ENCODE measurements at regions not wholly inside any gene's neighbourhood (a gene's known extent, or its start where the extent isn't known, plus 50 kb on each side); places are given as distances from the start of the nearest gene placed in this dataset.

DNA sequence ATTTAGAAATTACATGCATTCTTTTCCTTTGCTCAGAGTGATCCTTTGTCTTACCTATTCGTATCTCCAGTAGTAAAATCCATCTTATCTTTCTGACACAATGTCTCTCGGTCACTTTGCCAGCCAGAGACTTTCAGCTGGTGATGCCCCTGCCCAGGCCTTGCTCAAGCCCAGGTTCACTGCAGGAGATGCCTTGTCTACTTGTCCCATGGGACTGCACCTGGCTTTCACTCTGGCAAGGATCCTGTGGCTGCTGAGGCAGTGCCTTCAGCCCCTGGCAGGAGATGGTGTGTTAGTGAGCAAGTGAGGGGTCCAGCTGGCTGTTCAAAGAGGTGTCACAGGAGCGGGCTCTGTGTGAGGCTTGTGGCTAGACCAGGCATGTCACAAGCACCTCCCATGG is 1268.9 kb downstream of the OTOL1 start:
- no peak overlapping the region for H3K4me3 ChIP-seq (ENCODE audit: low read depth, low read length)
- no peak for DNase-seq (ENCODE audit: low read depth, low spot score)
- TF ChIP-seq, protein P1, sequence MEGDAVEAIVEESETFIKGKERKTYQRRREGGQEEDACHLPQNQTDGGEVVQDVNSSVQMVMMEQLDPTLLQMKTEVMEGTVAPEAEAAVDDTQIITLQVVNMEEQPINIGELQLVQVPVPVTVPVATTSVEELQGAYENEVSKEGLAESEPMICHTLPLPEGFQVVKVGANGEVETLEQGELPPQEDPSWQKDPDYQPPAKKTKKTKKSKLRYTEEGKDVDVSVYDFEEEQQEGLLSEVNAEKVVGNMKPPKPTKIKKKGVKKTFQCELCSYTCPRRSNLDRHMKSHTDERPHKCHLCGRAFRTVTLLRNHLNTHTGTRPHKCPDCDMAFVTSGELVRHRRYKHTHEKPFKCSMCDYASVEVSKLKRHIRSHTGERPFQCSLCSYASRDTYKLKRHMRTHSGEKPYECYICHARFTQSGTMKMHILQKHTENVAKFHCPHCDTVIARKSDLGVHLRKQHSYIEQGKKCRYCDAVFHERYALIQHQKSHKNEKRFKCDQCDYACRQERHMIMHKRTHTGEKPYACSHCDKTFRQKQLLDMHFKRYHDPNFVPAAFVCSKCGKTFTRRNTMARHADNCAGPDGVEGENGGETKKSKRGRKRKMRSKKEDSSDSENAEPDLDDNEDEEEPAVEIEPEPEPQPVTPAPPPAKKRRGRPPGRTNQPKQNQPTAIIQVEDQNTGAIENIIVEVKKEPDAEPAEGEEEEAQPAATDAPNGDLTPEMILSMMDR (IDR thresholded peaks at IDR 0.05; ENCODE audit: low read depth, low read length) = no peak
- in situ Hi-C loops (cut with HindIII; ENCODE audit: low sequenced_read_pairs) = no loop called here

GRCh38 chr3:162769564-162769963 is 1273.0 kb downstream of the OTOL1 start:
- TF ChIP-seq, protein P1 (IDR thresholded peaks at IDR 0.05; ENCODE audit: low read depth, low read length) = no peak
- DNase-seq (ENCODE audit: low read depth, low spot score) = no peak
- in situ Hi-C loops (cut with HindIII; ENCODE audit: low sequenced_read_pairs) = no loop called here
- H3K4me3 ChIP-seq (ENCODE audit: low read depth, low read length) = no peak overlapping the region

GRCh38 chr3:162770551-162770950 is 1273.9 kb downstream of the OTOL1 start:
- TF ChIP-seq, protein P1 (IDR thresholded peaks at IDR 0.05; ENCODE audit: low read depth, low read length) = no peak
- no peak for DNase-seq (ENCODE audit: low read depth, low spot score)
- in situ Hi-C loops (cut with HindIII; ENCODE audit: low sequenced_read_pairs) = no loop called here
- no peak overlapping the region for H3K4me3 ChIP-seq (ENCODE audit: low read depth, low read length)

DNA sequence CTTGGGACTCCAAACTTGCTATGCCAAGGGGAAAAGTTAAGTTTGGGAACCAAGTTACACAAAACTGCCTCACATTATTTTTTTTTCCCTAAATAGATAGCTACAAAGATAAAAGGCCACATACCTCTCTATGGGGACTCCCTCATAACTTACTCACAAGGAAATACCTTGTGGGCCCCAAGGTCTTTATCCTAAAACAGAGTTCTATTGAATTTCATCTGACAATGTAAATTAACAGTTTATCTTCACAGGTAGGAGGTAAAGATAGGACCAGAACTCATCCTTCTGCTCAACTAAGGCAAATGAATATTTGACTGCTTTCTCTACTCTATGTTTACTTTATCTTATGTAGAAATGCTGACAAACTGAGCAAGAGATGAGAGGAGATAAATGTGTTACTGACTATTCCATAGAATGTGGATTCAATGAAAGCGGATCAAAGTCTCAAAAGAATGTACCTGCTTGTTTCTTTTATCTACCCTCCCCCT is 1278.0 kb downstream of the OTOL1 start:
- TF ChIP-seq, protein P1 (IDR thresholded peaks at IDR 0.05; ENCODE audit: low read depth, low read length) = no peak
- in situ Hi-C loops (cut with HindIII; ENCODE audit: low sequenced_read_pairs) = no loop called here
- DNase-seq (ENCODE audit: low read depth, low spot score) = no peak
- no peak overlapping the region for H3K4me3 ChIP-seq (ENCODE audit: low read depth, low read length)

DNA sequence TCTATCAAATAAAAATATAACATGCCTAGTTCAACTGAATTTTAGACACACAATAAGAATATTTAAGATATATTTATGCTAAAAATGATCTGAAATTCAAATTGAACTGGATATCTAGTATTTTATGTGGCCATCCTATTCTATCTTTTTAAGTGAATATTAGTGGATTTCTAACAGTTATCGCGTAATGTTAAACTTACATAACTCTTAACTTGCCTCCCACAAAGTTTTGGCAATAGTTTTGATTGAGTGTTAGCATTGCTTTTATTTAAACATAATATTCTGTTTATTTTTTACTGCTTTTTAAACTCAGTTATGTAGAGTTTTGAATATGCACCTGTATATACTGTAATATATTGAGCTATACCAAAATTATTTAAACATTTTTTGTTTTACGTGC is 1279.5 kb downstream of the OTOL1 start:
- no peak overlapping the region for H3K4me3 ChIP-seq (ENCODE audit: low read depth, low read length)
- TF ChIP-seq, protein P1 (IDR thresholded peaks at IDR 0.05; ENCODE audit: low read depth, low read length) = no peak
- DNase-seq (ENCODE audit: low read depth, low spot score) = no peak
- in situ Hi-C loops (cut with HindIII; ENCODE audit: low sequenced_read_pairs) = no loop called here

- in situ Hi-C loops (cut with HindIII; ENCODE audit: low sequenced_read_pairs) = no loop called here
- no peak overlapping the region for H3K4me3 ChIP-seq (ENCODE audit: low read depth, low read length)
- TF ChIP-seq, protein P1 (IDR thresholded peaks at IDR 0.05; ENCODE audit: low read depth, low read length) = no peak
- no peak for DNase-seq (ENCODE audit: low read depth, low spot score)
Observed at GRCh38 chr3:162777118-162777517, 1280.5 kb downstream of the OTOL1 start.

DNA sequence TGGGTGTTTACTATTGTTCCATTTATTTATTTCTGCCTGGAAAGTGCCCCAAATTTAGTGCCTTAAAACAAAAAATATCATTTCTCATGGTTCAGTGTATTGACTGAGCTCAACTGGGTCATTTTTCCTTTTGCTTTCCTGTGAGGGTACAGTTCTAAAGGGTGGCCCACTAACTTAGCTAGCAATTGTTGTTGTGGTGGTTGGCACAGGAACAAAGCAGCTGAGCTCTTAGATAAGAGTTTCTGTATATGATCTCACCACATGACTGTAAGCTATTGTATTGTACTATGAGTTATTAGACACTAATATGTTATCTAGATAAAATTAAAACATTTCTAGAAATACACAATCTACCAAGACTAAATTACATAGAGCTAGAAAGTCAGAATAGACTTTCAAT is 1283.7 kb downstream of the OTOL1 start:
- DNase-seq (ENCODE audit: low read depth, low spot score) = no peak
- TF ChIP-seq, protein P1 (IDR thresholded peaks at IDR 0.05; ENCODE audit: low read depth, low read length) = no peak
- H3K4me3 ChIP-seq (ENCODE audit: low read depth, low read length) = no peak overlapping the region
- in situ Hi-C loops (cut with HindIII; ENCODE audit: low sequenced_read_pairs) = no loop called here

Measured in astrocyte of the spinal cord (primary cell).